Breast epithelium (tissue), 4 donors: ENCODE measurements at regions not wholly inside any gene's neighbourhood (a gene's known extent, or its start where the extent isn't known, plus 50 kb on each side); places are given as distances from the start of the nearest gene placed in this dataset.

ENCODE experiments used
- DNase-seq, 2 donors: peaks; one replicate each; pipeline ENCODE4 v3.0.0-alpha.2; 2019; ENCODE audit warnings: low spot score in 2 of 2
- H3K27ac ChIP-seq, 2 donors: fragments of 200-600 bp; sonication (generic) in 1 of 2; one replicate each; pipeline ENCODE4 v1.5.1; 2016 to 2019; ENCODE audit warnings: mild to moderate bottlenecking in 1 of 2
- H3K27me3 ChIP-seq, 2 donors: fragments of 200-600 bp; sonication (generic) in 1 of 2; one replicate each; pipeline versions ENCODE4 v1.5.1 to v1.6.0; 2017 to 2019; ENCODE audit warnings: control low read depth in 1 of 2, mild to moderate bottlenecking in 1 of 2
- H3K36me3 ChIP-seq: fragments of 200-600 bp; one replicate; pipeline ENCODE4 v1.5.1; 2019
- H3K4me1 ChIP-seq, 2 donors: fragments of 200-600 bp; sonication (generic); one replicate each; pipeline ENCODE4 v1.5.1; 2016 to 2019; ENCODE audit warnings: control low read depth in 1 of 2
- H3K4me3 ChIP-seq, 3 donors: fragments of 200-600 bp; sonication (generic); 1 replicate in 2 of 3; 2 replicates in 1 of 3; pipeline ENCODE4 v1.5.1; 2016 to 2019; ENCODE audit warnings: mild to moderate bottlenecking in 3 of 3, moderate library complexity in 2 of 3
- H3K9me3 ChIP-seq, 2 donors: fragments of 200-600 bp; sonication (generic) in 1 of 2; one replicate each; pipeline ENCODE4 v1.5.1; 2016 to 2019; ENCODE audit warnings: control low read depth in 1 of 2
- POLR2A ChIP-seq: fragments of 450-650 bp; IDR thresholded peaks from one replicate; pipeline ENCODE4 v1.6.1; 2016; ENCODE audit warnings: antibody characterized with exemption, mild to moderate bottlenecking, moderate library complexity
- POLR2AphosphoS5 ChIP-seq, 3 donors: sonication (generic); formaldehyde crosslinking; IDR thresholded peaks; one replicate each; pipeline ENCODE4 v1.6.1; 2017; ENCODE audit warnings: antibody characterized with exemption in 3 of 3
- intact Hi-C: fragments of 100-400 bp; cut with DNase I; formaldehyde crosslinking; loops from one replicate; pipeline ENCODE4 v1.15.1; 2023; ENCODE audit warnings: low total_unique reads
- TF ChIP-seq, protein P1 (sequence below), 3 donors: fragments of 450-650 bp; IDR thresholded peaks; one replicate each; pipeline ENCODE4 v1.5.1; 2016 to 2017; ENCODE audit warnings: antibody characterized with exemption in 3 of 3, mild to moderate bottlenecking in 3 of 3, moderate library complexity in 3 of 3

- no peaks in the 10 kb centered on the region for H3K36me3 ChIP-seq
- no peaks in the 10 kb centered on the region for H3K4me1 ChIP-seq
- TF ChIP-seq, protein P1, sequence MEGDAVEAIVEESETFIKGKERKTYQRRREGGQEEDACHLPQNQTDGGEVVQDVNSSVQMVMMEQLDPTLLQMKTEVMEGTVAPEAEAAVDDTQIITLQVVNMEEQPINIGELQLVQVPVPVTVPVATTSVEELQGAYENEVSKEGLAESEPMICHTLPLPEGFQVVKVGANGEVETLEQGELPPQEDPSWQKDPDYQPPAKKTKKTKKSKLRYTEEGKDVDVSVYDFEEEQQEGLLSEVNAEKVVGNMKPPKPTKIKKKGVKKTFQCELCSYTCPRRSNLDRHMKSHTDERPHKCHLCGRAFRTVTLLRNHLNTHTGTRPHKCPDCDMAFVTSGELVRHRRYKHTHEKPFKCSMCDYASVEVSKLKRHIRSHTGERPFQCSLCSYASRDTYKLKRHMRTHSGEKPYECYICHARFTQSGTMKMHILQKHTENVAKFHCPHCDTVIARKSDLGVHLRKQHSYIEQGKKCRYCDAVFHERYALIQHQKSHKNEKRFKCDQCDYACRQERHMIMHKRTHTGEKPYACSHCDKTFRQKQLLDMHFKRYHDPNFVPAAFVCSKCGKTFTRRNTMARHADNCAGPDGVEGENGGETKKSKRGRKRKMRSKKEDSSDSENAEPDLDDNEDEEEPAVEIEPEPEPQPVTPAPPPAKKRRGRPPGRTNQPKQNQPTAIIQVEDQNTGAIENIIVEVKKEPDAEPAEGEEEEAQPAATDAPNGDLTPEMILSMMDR (IDR thresholded peaks at IDR 0.05) = no peak
- TF ChIP-seq POLR2AphosphoS5 (IDR thresholded peaks at IDR 0.05) (no peak), POLR2A (no peak)
- H3K9me3 ChIP-seq = no peaks in the 10 kb centered on the region
- H3K27me3 ChIP-seq = no peaks in the 10 kb centered on the region
- DNase-seq = no peak
- intact Hi-C loops = no loop called here
- H3K27ac ChIP-seq = no peak overlapping the region
- H3K4me3 ChIP-seq = no peak overlapping the region
These were observed 270.4 kb upstream of the SGK1 start for GRCh38 chr6:134588267-134588666.

- intact Hi-C loops = no loop called here
- Histone ChIP-seq H3K36me3 (no peaks in the 10 kb centered on the region), H3K4me1 (no peaks in the 10 kb centered on the region), H3K4me3 (no peak overlapping the region), H3K27ac (no peak overlapping the region), H3K27me3 (no peaks in the 10 kb centered on the region), H3K9me3 (no peaks in the 10 kb centered on the region)
- DNase-seq = no peak
- no peak for TF ChIP-seq POLR2AphosphoS5 (IDR thresholded peaks at IDR 0.05)
- TF ChIP-seq, protein P1 (IDR thresholded peaks at IDR 0.05) = no peak
- TF ChIP-seq POLR2A = no peak
These were observed 267.6 kb upstream of the SGK1 start for GRCh38 chr6:134585517-134585873.

GRCh38 chr6:134584847-134585516 is 267.1 kb upstream of the SGK1 start:
- TF ChIP-seq POLR2AphosphoS5 (IDR thresholded peaks at IDR 0.05) (no peak), POLR2A (no peak)
- TF ChIP-seq, protein P1 (IDR thresholded peaks at IDR 0.05) = no peak
- Histone ChIP-seq H3K27ac (no peak overlapping the region), H3K36me3 (no peaks in the 10 kb centered on the region)

DNA sequence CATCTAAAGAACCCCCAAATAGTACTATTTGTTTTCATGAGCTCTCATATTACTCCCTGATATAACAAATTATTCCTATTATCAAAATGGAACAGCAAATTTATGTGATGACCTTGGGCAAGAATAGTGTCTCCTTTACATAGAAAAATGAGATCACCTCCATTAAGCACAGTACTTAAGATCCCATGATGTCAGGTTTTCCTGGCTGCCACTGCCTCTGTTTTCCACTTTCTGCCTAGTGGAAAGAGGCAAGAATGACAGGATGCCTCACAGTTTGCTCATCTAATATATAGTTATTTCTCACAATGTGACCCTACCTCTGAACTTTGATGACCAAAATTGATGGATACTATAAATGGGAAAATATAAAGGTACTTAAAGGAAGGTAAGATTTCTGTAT is 260.1 kb upstream of the SGK1 start:
- Histone ChIP-seq H3K27me3 (no peaks in the 10 kb centered on the region), H3K9me3 (no peaks in the 10 kb centered on the region), H3K36me3 (no peaks in the 10 kb centered on the region), H3K27ac (no peak overlapping the region), H3K4me1 (no peaks in the 10 kb centered on the region), H3K4me3 (no peak overlapping the region)
- intact Hi-C loops = no loop called here
- no peak for DNase-seq
- TF ChIP-seq, protein P1 (IDR thresholded peaks at IDR 0.05) = no peak
- TF ChIP-seq POLR2A (no peak), POLR2AphosphoS5 (IDR thresholded peaks at IDR 0.05) (no peak)

More at GRCh38 chr6:134584847-134585516, 267.1 kb upstream of the SGK1 start:
- Histone ChIP-seq H3K9me3 (no peaks in the 10 kb centered on the region), H3K4me1 (no peaks in the 10 kb centered on the region), H3K4me3 (no peak overlapping the region), H3K27me3 (no peaks in the 10 kb centered on the region)
- intact Hi-C loops = no loop called here
- no peak for DNase-seq

- Histone ChIP-seq H3K4me3 (no peak overlapping the region), H3K4me1 (no peaks in the 10 kb centered on the region), H3K27ac (no peak overlapping the region), H3K9me3 (no peaks in the 10 kb centered on the region), H3K36me3 (no peaks in the 10 kb centered on the region), H3K27me3 (no peaks in the 10 kb centered on the region)
- TF ChIP-seq POLR2AphosphoS5 (IDR thresholded peaks at IDR 0.05) (no peak), POLR2A (no peak)
- TF ChIP-seq, protein P1 (IDR thresholded peaks at IDR 0.05) = no peak
- intact Hi-C loops = no loop called here
- no peak for DNase-seq
These were observed 257.3 kb upstream of the SGK1 start for GRCh38 chr6:134575221-134575620.
